GM12878 (cell line): ENCODE measurements at regions not wholly inside any gene's neighbourhood (a gene's known extent, or its start where the extent isn't known, plus 50 kb on each side); places are given as distances from the start of the nearest gene placed in this dataset.

ENCODE experiments used
- ATAC-seq: fragments of 200-7000 bp; cut with Tn5 transposase; 3 replicates; pipeline ENCODE4 v1.9.1; 2020; ENCODE audit warnings: mild to moderate bottlenecking, moderate library complexity
- BruUV-seq: library from RNA; stranded (reverse); fragments of 400-500 nt; replicated peaks from 2 replicates; lab custom pipeline; 2021; lab: Mats Ljungman, UMichigan
- CTCF ChIA-PET: fragments of 300-600 bp; sonication (Branson Sonifier 250); formaldehyde crosslinking; extraction: SDS; loops from one replicate; lab custom pipeline; 2021; ENCODE audit warnings: inconsistent platforms; lab: Yijun Ruan, JAX
- POLR2A ChIA-PET: fragments of 350-600 bp; formaldehyde crosslinking; extraction: SDS; loops from one replicate; lab custom pipeline; 2021; ENCODE audit warnings: inconsistent platforms; lab: Charles Lee
- RAD21 ChIA-PET: fragments of 300-600 bp; sonication (Branson Sonifier 250); formaldehyde crosslinking; loops from one replicate; lab custom pipeline; 2023; ENCODE audit warnings: antibody characterized with exemption; ENCODE audit not compliant: unreplicated experiment; lab: Charles Lee
- SMC1A ChIA-PET: fragments of 300-600 bp; sonication (Branson Sonifier 250); formaldehyde crosslinking; loops from one replicate; lab custom pipeline; 2023; ENCODE audit not compliant: unreplicated experiment, uncharacterized antibody; lab: Charles Lee
- DNase-seq: peaks from one replicate; pipeline ENCODE4 v3.0.0-alpha.2; 2011; ENCODE audit warnings: low read depth, low spot score
- FAIRE-seq: peaks from 3 replicates; lab custom pipeline; 2011; peaks lifted over from hg19 to GRCh38; lab: Jason Lieb, UNC
- H2AFZ ChIP-seq: 2 replicates; pipeline ENCODE4 v1.6.0; 2011; ENCODE audit warnings: low read depth, low read length, control low read depth; ENCODE audit not compliant: control insufficient read depth
- H3K27ac ChIP-seq: 2 replicates; pipeline ENCODE4 v1.5.1; 2011; ENCODE audit warnings: control low read depth; ENCODE audit not compliant: control insufficient read depth, insufficient read depth
- H3K27me3 ChIP-seq, 2 experiments: replicated peaks in 1 of 2; 2 replicates each; pipeline versions ENCODE4 v1.6.0 to v1.6.1; 2011; ENCODE audit warnings: low read length in 1 of 2; ENCODE audit not compliant: control insufficient read depth in 2 of 2, insufficient read depth in 2 of 2
- H3K36me3 ChIP-seq, 2 experiments: 2 replicates each; pipeline ENCODE4 v1.5.1; 2011; ENCODE audit warnings: low read length in 1 of 2; ENCODE audit not compliant: control insufficient read depth in 2 of 2, insufficient read depth in 2 of 2
- H3K4me1 ChIP-seq: 2 replicates; pipeline ENCODE4 v1.6.1; 2011; ENCODE audit warnings: mild to moderate bottlenecking, low read length, moderate library complexity, mixed read lengths; ENCODE audit not compliant: control insufficient read depth, insufficient read depth
- H3K4me2 ChIP-seq: 2 replicates; pipeline ENCODE4 v1.6.0; 2011; ENCODE audit warnings: control low read depth; ENCODE audit not compliant: control insufficient read depth, insufficient read depth
- H3K4me3 ChIP-seq: fragments of 200-600 bp; sonication (generic); 2 replicates; pipeline ENCODE4 v1.5.1; 2016
- H3K79me2 ChIP-seq: 2 replicates; pipeline ENCODE4 v1.6.0; 2011; ENCODE audit warnings: low read length; ENCODE audit not compliant: control insufficient read depth, insufficient read depth
- H3K9ac ChIP-seq: 2 replicates; pipeline ENCODE4 v1.8.0; 2011; ENCODE audit warnings: low read length, control low read depth, mixed read lengths; ENCODE audit not compliant: control insufficient read depth, insufficient read depth
- H3K9me3 ChIP-seq: replicated peaks from 3 replicates; pipeline ENCODE4 v1.5.1; 2011; ENCODE audit warnings: mild to moderate bottlenecking, low read length; ENCODE audit not compliant: control insufficient read depth, insufficient read depth
- H4K20me1 ChIP-seq: 2 replicates; pipeline ENCODE4 v1.6.0; 2011; ENCODE audit not compliant: control insufficient read depth, insufficient read depth
- CREB1 ChIP-seq: IDR thresholded peaks from 2 replicates; pipeline ENCODE4 v1.6.1; 2012; ENCODE audit warnings: low read depth, mild to moderate bottlenecking, inconsistent platforms
- DPF2 ChIP-seq: fragments of 450-650 bp; IDR thresholded peaks from 2 replicates; pipeline ENCODE4 v1.6.1; 2017; ENCODE audit warnings: mild to moderate bottlenecking
- ESRRA ChIP-seq: IDR thresholded peaks from 2 replicates; pipeline ENCODE4 v1.6.1; 2012; ENCODE audit warnings: mild to moderate bottlenecking, low read length, improper control_type of control experiment
- HCFC1 ChIP-seq: fragments of 150-350 bp; IDR thresholded peaks from 2 replicates; pipeline ENCODE4 v1.6.1; 2014; ENCODE audit warnings: low read length
- HDAC2 ChIP-seq: fragments of 200-600 bp; sonication (generic); IDR thresholded peaks from 2 replicates; pipeline ENCODE4 v1.6.1; 2017
- IKZF2 ChIP-seq, 2 experiments: fragments of 450-650 bp; IDR thresholded peaks; 2 replicates each; pipeline ENCODE4 v1.6.1; 2017; ENCODE audit warnings: mild to moderate bottlenecking in 2 of 2, moderate library complexity in 2 of 2
- KAT2A ChIP-seq: conservative IDR thresholded peaks from 2 replicates; pipeline ENCODE4 v1.6.1; 2011; ENCODE audit warnings: low read depth, low read length; ENCODE audit not compliant: control insufficient read depth
- KLF5 ChIP-seq: fragments of 450-650 bp; IDR thresholded peaks from 2 replicates; pipeline ENCODE4 v1.6.1; 2014; ENCODE audit warnings: mild to moderate bottlenecking; ENCODE audit not compliant: partially characterized antibody
- PAX8 ChIP-seq: fragments of 450-650 bp; IDR thresholded peaks from 2 replicates; pipeline ENCODE4 v1.6.1; 2017; ENCODE audit warnings: mild to moderate bottlenecking, moderate library complexity
- PBX3 ChIP-seq: IDR thresholded peaks from 2 replicates; pipeline ENCODE4 v1.6.1; 2011; ENCODE audit warnings: mild to moderate bottlenecking, low read depth, low read length, moderate library complexity; ENCODE audit not compliant: insufficient replicate concordance
- POLR2A ChIP-seq: IDR thresholded peaks from 2 replicates; pipeline ENCODE4 v1.6.1; 2011; ENCODE audit warnings: low read depth, mild to moderate bottlenecking, low read length
- RBBP5 ChIP-seq: fragments of 200-600 bp; sonication (generic); conservative IDR thresholded peaks from 2 replicates; pipeline ENCODE4 v1.6.1; 2016
- SMAD5 ChIP-seq: IDR thresholded peaks from 2 replicates; pipeline ENCODE4 v1.6.1; 2016; ENCODE audit warnings: antibody characterized with exemption, low read depth
- STAT1 ChIP-seq: fragments of 450-650 bp; conservative IDR thresholded peaks from 2 replicates; pipeline ENCODE4 v1.6.1; 2014; ENCODE audit warnings: antibody characterized with exemption, mild to moderate bottlenecking
- ZBTB40 ChIP-seq: fragments of 450-650 bp; IDR thresholded peaks from 2 replicates; pipeline ENCODE4 v1.6.1; 2016; ENCODE audit warnings: mild to moderate bottlenecking, moderate library complexity, borderline replicate concordance
- ZNF217 ChIP-seq: fragments of 450-650 bp; IDR thresholded peaks from 2 replicates; pipeline ENCODE4 v1.6.1; 2017; ENCODE audit warnings: antibody characterized with exemption, mild to moderate bottlenecking
- WGBS: methylation state at CpG from one replicate; pipeline ENCODE4 v1.1.6; 2016; ENCODE audit warnings: low lambda C conversion rate; ENCODE audit not compliant: insufficient replicate concordance, insufficient coverage; ENCODE audit errors: missing lambda C conversion rate; 5-methylcytosine and 5-hydroxymethylcytosine counted together
- in situ Hi-C: fragments of 300-500 bp; cut with MboI; formaldehyde crosslinking; loops from 9 replicates; pipeline ENCODE4 v1.14.3; 2018; ENCODE audit warnings: mixed read lengths
- intact Hi-C: fragments of 100-400 bp; cut with micrococcal nuclease; formaldehyde crosslinking; loops from one replicate; pipeline ENCODE4 v1.14.2; 2022; ENCODE audit not compliant: unreplicated experiment

DNA sequence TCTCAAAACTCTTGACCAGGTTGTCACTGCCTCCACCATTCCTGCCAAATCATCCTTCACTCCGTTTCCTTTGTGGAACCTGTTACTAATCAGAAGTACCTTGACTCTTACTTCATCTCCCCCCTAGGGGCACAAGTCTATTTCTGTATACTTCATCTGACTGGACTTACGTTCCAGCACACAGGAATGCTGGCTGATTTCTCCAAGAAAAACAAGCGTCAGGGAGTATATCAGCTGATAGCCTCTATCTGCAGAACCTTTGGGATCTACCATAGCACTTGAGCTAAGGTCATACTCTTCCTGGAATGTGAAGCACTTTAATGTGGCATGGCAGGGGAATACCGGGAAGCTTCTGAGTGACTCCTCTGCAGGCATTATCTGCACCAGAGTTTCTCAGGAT lies 178.1 kb upstream of the MOCS1 start:
- no peak overlapping the region for H3K27ac ChIP-seq
- H3K27me3 ChIP-seq: no peaks in the 10 kb centered on the region
- RAD21 ChIA-PET: no interaction called here
- in situ Hi-C loops (no loop called here), intact Hi-C loops (no loop called here)
- WGBS: 8% methylated on average over 4 of the region's 4 CpGs
- H3K9me3 ChIP-seq: no peaks in the 10 kb centered on the region; the same call in 2 of the 3 replicates
- FAIRE-seq: no peak
- POLR2A ChIA-PET: interaction anchor here (1.1 kb wide), 1 partner anchor 32 kb away, joined by 3 read pairs; no protein-coding TSS in a partner anchor
- no peak overlapping the region for H3K4me2 ChIP-seq
- H3K4me3 ChIP-seq: no peak overlapping the region
- H3K4me1 ChIP-seq: no peaks in the 10 kb centered on the region
- no peak for DNase-seq
- SMC1A ChIA-PET: interaction anchor here (1.0 to 1.4 kb wide), 4 partner anchors 9 to 29 kb away, joined by 3 to 4 read pairs (median 3); no protein-coding TSS in a partner anchor
- H3K79me2 ChIP-seq: no peaks in the 10 kb centered on the region
- no peaks in the 10 kb centered on the region for H4K20me1 ChIP-seq
- no TSS peak for BruUV-seq
- no peak for ATAC-seq
- no peak overlapping the region for H3K9ac ChIP-seq
- CTCF ChIA-PET: no interaction called here
- no peak overlapping the region for H2AFZ ChIP-seq
- no peaks in the 10 kb centered on the region; a peak in 1 of 4 replicates for H3K36me3 ChIP-seq
- TF ChIP-seq ZBTB40 (no peak), IKZF2 (IDR thresholded peaks at IDR 0.05) (no peak), ZNF217 (no peak), HCFC1 (no peak), SMAD5 (no peak), STAT1 (no peak), PBX3 (no peak), CREB1 (no peak), ESRRA (no peak), KAT2A (no peak), KLF5 (no peak), PAX8 (no peak), POLR2A (no peak), DPF2 (no peak), RBBP5 (no peak), HDAC2 (no peak)
